Activated naive CD8-positive, alpha-beta T cell treated with anti-CD3 and anti-CD28 coated beads for 36 hours (primary cell): ENCODE measurements at regions not wholly inside any gene's neighbourhood (a gene's known extent, or its start where the extent isn't known, plus 50 kb on each side); places are given as distances from the start of the nearest gene placed in this dataset.

Experiments
- DNase-seq: peaks from one replicate; pipeline ENCODE4 v3.0.0; 2021
- H3K27ac Mint-ChIP-seq: one replicate; pipeline ENCODE4 v1.8.0; 2022; ENCODE audit warnings: mild to moderate bottlenecking, moderate library complexity, mixed read lengths
- H3K27me3 Mint-ChIP-seq: one replicate; pipeline ENCODE4 v1.8.0; 2022; ENCODE audit warnings: mild to moderate bottlenecking, mixed read lengths
- H3K36me3 Mint-ChIP-seq: one replicate; pipeline ENCODE4 v1.8.0; 2021; ENCODE audit warnings: mild to moderate bottlenecking, mixed read lengths
- H3K4me1 Mint-ChIP-seq: one replicate; pipeline ENCODE4 v1.8.0; 2021; ENCODE audit warnings: mixed read lengths
- H3K4me3 Mint-ChIP-seq: one replicate; pipeline ENCODE4 v1.8.0; 2022; ENCODE audit warnings: mild to moderate bottlenecking, moderate library complexity, mixed read lengths
- H3K9me3 Mint-ChIP-seq: one replicate; pipeline ENCODE4 v1.8.0; 2022; ENCODE audit warnings: mixed read lengths

DNA sequence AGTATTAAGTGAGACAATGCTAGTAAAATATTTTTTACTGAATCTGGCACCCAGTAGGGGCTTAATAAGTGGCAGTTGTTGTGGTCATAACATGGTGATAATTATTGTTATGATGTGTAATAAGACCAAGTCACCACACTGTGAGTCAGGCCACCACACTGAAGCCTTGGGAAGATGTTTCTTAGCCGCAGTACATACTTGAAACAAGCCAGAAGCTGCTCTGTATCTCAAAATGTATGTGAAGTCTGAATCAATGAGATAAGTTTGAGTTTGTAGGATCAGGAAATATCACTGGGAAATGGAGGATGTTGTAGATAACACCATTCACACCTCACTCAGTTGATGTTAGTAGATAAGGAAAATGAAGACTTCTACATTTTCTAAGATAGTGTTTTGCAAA, 51.3 kb upstream of the PTPN3 start:
- peaks cover 11% of the 10 kb centered on the region for H3K9me3 Mint-ChIP-seq
- no peaks in the 10 kb centered on the region for H3K36me3 Mint-ChIP-seq
- H3K27me3 Mint-ChIP-seq = no peaks in the 10 kb centered on the region
- H3K4me1 Mint-ChIP-seq = no peaks in the 10 kb centered on the region
- H3K27ac Mint-ChIP-seq = no peak overlapping the region
- H3K4me3 Mint-ChIP-seq = no peak overlapping the region
- no peak for DNase-seq

DNA sequence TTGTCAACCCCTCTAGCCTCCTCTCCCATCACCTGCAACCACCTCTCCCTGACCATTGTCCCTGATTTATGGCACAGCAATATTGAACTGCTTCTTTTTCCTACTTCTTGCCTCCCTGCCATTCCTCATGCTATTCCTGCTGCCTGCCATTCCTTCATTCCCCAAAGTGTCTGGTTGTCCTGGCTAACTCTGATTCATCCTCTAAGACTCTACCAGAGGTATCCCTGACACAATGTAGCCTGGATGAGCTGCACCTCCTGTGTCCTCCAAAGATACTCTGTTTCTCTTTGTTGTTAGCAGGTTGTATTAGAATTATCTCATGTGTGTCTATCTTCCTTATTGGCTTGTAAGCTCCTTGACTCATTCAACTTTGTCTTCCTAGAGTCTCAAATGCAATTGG, 53.5 kb upstream of the PTPN3 start:
- no peaks in the 10 kb centered on the region for H3K27me3 Mint-ChIP-seq
- H3K4me3 Mint-ChIP-seq = no peak overlapping the region
- peaks cover 6% of the 10 kb centered on the region for H3K9me3 Mint-ChIP-seq
- no peaks in the 10 kb centered on the region for H3K36me3 Mint-ChIP-seq
- H3K4me1 Mint-ChIP-seq = no peaks in the 10 kb centered on the region
- H3K27ac Mint-ChIP-seq = no peak overlapping the region
- no peak for DNase-seq

DNA sequence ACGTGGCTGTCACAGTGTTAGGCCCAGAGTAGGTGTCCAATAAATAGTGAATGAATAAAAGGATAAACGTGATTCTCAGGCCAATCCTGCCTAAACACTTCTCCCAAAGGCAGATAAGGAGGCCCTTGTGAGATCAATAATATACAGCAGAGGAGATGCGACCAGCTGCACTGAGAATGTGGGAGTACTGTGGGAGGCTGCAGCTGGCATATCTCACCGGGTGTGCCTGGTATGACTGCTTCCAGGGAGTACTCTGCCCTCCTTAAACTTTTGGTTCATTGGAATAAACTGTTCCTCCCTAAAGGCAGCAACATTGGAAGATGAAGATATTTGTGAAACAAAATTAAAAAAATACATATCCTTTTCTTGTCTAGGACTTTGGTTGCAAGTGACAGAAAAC, 57.1 kb upstream of the PTPN3 start:
- Mint-ChIP-seq H3K27me3 (no peaks in the 10 kb centered on the region), H3K4me3 (no peak overlapping the region), H3K36me3 (no peaks in the 10 kb centered on the region), H3K4me1 (no peaks in the 10 kb centered on the region), H3K9me3 (no peaks in the 10 kb centered on the region), H3K27ac (no peak overlapping the region)
- DNase-seq = no peak

DNA sequence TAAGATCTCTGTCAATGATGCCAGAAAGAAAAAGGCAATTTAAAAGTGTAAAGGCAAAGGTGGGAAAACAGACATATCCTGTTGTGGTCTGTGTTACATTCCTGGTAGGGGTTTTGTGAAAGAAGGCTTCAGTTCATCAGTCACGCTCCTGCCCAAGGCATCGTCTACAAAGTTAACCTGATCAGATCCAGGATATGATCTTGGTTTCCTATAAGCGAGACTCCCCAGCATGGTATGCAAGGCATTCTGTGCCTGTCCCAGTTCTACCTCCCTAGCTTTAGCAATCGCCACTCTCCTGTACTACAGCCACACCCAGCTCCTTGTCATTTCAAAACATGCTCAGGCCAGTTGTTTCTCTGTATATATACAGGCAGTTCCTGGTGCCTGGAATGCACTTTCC, 58.0 kb upstream of the PTPN3 start:
- Mint-ChIP-seq H3K9me3 (no peaks in the 10 kb centered on the region), H3K36me3 (no peaks in the 10 kb centered on the region), H3K27ac (no peak overlapping the region), H3K4me3 (no peak overlapping the region), H3K27me3 (no peaks in the 10 kb centered on the region), H3K4me1 (no peaks in the 10 kb centered on the region)
- DNase-seq = no peak

DNA sequence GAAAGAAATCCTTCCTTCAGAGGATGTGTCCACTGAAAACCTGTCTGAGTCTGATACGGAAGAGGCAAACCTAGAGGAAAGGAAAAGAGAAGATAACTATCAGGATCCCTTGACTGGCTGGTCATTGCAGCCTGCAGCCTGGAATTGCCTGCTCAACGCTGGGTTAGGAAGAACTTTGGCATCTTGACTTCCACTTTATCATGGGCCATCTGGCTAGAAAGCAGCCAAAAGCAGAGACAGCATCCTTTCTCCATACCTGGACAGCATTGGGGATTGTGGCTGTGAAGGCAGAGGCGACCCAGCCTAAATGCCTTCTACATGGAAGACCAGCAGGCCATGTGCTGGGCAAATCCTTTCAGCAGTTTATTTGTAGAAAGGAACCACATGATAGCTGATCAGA, 58.7 kb upstream of the PTPN3 start:
- Mint-ChIP-seq H3K4me3 (no peak overlapping the region), H3K9me3 (no peaks in the 10 kb centered on the region), H3K36me3 (no peaks in the 10 kb centered on the region), H3K27me3 (no peaks in the 10 kb centered on the region), H3K27ac (no peak overlapping the region), H3K4me1 (no peaks in the 10 kb centered on the region)
- no peak for DNase-seq

DNA sequence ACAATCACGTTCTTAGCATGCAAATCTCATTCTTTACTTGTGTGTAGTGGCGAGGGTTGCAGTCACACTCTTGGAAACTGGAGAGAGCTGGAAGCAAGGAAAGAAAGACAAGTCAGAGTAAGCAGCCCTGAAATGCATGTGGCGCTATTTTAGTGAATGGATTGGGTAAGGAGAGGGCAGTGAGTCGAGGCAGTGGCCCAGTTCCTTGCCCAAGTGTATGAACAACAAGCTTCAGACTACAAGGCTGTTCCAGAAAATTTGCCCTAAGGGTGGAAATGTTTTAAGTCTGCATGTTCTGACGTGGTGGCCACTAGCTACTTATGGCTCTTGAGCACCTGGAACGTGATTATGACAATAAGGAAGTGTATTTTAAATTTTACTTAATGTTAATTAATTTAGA, 59.4 kb upstream of the PTPN3 start:
- Mint-ChIP-seq H3K27ac (no peak overlapping the region), H3K27me3 (no peaks in the 10 kb centered on the region), H3K9me3 (no peaks in the 10 kb centered on the region), H3K4me1 (no peaks in the 10 kb centered on the region), H3K4me3 (no peak overlapping the region), H3K36me3 (no peaks in the 10 kb centered on the region)
- no peak for DNase-seq

DNA sequence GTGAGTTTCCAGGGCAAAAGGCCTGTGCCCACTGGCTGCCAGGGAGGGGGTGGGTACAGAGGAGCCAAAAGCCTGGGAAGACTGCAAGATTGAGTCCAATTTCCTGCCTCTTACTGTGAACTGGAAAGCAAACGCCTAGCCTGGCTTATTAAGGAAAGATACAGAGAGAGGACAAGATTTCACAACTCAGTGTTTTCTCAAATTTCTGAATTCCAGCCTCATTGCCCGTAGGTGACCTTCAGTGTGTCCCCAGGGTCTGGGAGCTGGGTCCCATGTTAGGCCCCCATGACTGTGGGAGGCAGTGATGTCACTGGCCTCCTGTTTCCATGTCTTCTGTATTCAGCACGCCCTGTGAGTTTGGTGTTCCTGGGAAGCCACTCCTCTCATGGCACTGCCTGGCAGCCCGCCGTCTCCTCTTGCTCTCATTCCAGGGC, 60.6 kb upstream of the PTPN3 start:
- Mint-ChIP-seq H3K4me3 (no peak overlapping the region), H3K27me3 (no peaks in the 10 kb centered on the region), H3K4me1 (no peaks in the 10 kb centered on the region), H3K9me3 (no peaks in the 10 kb centered on the region), H3K27ac (no peak overlapping the region), H3K36me3 (no peaks in the 10 kb centered on the region)
- DNase-seq = no peak

DNA sequence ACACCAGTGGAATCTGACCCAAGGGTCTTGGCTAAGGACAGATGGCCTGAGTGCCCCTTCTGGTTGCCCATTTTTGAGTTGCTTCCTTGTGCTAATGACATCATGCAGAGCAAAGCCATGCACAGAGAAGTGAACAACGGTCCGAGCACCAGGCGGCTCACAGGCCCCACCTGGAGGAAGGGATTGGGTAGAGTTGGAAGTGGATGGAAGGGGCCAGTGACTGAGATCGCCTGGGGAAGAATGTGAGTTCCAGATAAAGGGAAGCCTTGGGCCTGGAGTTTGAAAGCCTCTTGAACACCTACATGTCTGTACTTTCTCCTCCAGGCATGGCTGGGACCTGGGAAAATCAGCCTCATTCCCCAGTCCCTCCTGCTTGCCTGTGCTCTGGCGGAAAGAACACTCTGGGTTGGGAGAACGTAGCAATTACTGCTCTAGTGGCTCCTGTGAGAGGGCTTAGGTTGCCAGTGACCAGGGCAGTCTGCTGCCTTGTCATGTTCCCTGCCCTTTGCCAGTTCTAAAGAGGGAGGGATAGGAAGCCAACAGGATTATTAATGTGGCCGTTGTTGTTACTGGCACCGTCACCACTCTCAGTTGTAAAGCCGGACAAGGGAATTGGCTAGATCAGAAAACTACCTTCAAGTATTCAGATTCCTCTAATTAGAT, 62.5 kb upstream of the PTPN3 start:
- Mint-ChIP-seq H3K9me3 (no peaks in the 10 kb centered on the region), H3K36me3 (no peaks in the 10 kb centered on the region), H3K27me3 (peaks cover 14% of the 10 kb centered on the region), H3K4me1 (no peaks in the 10 kb centered on the region), H3K4me3 (no peak overlapping the region), H3K27ac (no peak overlapping the region)
- no peak for DNase-seq

DNA sequence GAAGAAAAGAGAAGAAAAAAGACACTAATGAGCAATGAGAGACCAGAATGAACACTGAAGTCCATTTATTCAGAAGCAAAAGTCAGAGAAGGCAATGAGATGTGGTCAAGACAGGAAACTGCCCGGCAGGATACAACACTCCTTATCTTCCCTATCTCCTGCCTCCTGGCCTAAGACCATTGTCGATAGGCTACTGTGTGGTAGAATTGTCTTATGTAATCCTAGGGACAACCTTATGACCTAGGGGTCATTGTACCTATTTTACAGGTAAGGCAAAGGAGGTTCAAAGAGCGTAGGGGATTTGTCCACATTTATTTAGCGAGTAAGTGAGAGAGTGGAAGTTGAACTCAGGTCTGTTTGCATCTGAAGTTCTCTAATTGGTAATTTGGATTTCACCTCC, 63.0 kb upstream of the PTPN3 start:
- no peak for DNase-seq
- Mint-ChIP-seq H3K27ac (no peak overlapping the region), H3K9me3 (no peaks in the 10 kb centered on the region), H3K36me3 (no peaks in the 10 kb centered on the region), H3K27me3 (peaks cover 14% of the 10 kb centered on the region), H3K4me1 (no peaks in the 10 kb centered on the region), H3K4me3 (no peak overlapping the region)

DNA sequence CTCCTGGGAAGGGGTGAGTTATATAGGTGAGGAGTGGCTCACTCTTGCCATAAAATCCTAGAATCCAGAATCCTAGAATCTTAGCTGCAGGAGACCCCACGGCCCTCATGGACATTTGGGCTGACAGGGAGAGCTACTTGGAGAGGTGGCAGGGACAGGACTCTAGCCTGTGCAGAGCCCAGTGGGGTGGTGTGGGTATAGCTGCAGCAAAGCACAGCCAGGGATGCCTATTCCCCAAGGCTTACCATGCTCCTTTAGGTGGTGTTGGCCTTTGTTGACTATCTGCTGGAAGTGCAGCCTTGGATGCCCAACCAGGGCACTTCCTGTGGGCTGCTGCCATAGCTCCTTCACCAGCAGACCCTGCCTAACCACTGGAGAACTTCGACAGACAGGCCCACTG, 70.0 kb upstream of the PTPN3 start:
- H3K4me1 Mint-ChIP-seq = no peaks in the 10 kb centered on the region
- no peak for DNase-seq
- H3K9me3 Mint-ChIP-seq = no peaks in the 10 kb centered on the region
- H3K36me3 Mint-ChIP-seq = no peaks in the 10 kb centered on the region
- H3K27me3 Mint-ChIP-seq = peaks cover 34% of the 10 kb centered on the region
- no peak overlapping the region for H3K4me3 Mint-ChIP-seq
- no peak overlapping the region for H3K27ac Mint-ChIP-seq

DNA sequence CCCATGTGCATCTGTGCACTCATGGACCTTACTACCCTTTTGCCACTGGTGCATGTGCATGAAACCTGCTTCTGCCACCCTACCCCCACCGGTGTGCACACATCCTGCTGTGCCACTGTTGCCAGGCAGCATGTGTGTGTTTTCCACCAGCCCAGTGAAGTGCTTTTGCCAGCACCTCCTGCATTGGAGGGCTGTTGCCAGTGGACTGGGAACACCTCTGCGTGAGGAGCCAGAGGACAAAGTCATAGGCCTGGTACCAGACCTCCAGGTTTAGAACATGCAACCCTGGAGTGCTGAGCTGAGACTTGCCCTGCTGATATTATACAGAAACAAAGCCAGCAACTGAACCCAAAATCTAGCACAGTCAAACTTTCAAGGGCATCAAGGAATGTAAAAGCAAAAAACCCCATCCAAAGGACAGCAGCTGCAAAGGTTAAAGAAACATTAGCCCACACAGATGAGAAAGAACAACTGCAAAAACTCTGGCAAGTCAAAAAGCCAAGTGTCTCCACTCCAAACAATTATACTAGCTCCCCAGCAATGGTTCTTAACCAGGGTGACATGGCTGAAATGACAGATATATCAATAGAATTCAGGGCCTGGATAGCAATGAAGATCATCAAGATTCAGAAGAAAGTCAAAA, 70.6 kb upstream of the PTPN3 start:
- Mint-ChIP-seq H3K4me3 (no peak overlapping the region), H3K27me3 (peaks cover 34% of the 10 kb centered on the region), H3K27ac (no peak overlapping the region), H3K36me3 (no peaks in the 10 kb centered on the region), H3K4me1 (no peaks in the 10 kb centered on the region), H3K9me3 (no peaks in the 10 kb centered on the region)
- DNase-seq = no peak

DNA sequence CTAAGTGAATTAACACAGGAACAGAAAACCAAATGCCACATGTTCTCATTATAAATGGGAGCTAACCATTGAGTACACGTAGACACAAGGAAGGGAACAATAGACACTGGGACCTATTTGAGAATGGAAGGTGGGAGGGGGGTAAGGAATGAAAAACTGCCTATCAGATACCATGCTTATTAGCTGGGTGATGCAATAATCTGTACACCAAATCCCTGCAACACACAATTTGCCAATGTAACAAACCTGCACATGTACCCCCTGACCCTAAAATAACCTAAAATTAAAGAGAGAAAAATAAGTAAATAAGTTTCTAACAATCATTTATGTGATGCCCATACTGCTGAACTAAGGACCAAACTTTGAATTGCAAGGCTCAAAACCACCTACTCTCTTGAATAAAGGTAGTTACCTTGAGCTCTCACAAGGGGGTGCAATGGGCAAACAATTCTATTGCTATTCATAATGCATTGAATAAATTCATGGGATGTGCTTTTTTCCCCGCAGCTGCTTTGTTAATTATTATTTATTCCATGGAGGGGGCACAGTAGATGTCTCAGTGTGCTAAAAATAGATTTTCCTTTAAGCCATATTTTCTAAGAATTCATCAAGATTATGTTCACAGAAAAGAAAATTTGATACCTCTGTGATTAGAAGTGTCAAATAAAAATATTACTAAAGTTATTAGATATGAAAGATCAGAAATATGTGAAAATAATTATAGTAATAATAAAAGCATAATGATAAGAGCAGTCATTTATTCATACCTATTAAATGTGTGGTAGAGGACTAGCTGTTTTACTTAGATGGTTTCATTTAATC, 76.2 kb upstream of the PTPN3 start:
- Mint-ChIP-seq H3K27me3 (peaks cover 21% of the 10 kb centered on the region), H3K36me3 (no peaks in the 10 kb centered on the region), H3K4me1 (no peaks in the 10 kb centered on the region), H3K9me3 (no peaks in the 10 kb centered on the region), H3K4me3 (no peak overlapping the region), H3K27ac (no peak overlapping the region)
- DNase-seq = no peak

DNA sequence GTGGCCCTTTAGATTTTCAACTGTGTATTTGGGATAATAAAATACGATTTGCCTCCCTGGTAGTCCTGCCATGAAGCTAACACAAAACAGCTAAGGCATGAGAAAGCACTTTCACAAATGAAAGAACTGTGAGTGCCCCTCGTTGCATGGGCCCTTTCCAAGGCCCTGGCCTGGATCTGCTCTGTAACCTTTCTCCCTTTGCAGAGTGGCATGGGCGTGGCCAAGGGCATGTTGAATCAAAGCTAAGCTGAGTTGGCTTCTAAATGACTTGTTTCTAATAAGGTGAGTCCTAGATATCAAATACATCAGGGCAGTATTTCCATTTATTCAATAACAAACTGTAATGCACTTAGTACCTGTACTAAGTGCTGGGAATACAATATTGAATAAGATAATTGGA, 78.7 kb upstream of the PTPN3 start:
- no peak for DNase-seq
- Mint-ChIP-seq H3K27me3 (peaks cover 6% of the 10 kb centered on the region), H3K27ac (no peak overlapping the region)

DNA sequence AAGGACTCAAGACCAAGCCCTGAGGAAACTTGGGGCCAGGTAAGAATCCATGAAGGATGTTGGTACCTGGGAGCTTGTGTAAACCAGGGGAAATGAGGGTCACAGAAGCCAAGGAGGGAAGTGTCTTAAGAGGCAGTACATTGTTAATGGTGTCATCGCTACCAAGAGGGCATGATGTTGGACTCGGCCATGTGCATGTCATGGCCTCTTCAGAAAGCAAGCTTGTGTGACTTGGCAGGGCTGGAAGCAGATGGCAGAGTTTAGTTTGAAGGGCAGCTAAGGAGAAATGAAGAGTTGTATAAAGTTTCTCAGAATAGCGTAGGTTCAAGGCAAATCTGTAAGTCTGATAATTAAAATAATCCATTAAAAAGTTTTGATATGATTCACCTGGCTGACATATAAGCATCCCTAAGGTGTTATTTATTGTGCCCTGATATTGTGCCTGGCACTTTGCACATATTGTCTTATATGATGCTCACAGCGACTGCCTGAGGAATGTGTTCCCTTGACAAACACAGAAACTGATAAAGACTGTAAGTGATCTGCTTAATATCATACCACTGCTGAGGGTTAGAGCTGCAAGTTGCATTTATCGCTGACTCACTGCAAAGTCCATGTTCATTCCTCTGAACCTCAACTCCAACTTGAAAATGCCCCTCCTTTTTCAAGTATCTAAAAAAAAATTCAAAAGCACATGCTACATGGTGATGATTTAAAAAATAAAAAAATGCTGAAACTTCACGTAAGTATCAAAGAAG, 81.3 kb upstream of the PTPN3 start:
- Mint-ChIP-seq H3K27ac (no peak overlapping the region), H3K36me3 (no peaks in the 10 kb centered on the region), H3K4me1 (no peaks in the 10 kb centered on the region), H3K27me3 (peaks cover 3% of the 10 kb centered on the region), H3K4me3 (no peak overlapping the region), H3K9me3 (no peaks in the 10 kb centered on the region)
- DNase-seq = no peak

More for the DNA sequence above, 78.7 kb upstream of the PTPN3 start:
- Mint-ChIP-seq H3K4me1 (no peaks in the 10 kb centered on the region), H3K9me3 (no peaks in the 10 kb centered on the region), H3K36me3 (no peaks in the 10 kb centered on the region), H3K4me3 (no peak overlapping the region)

DNA sequence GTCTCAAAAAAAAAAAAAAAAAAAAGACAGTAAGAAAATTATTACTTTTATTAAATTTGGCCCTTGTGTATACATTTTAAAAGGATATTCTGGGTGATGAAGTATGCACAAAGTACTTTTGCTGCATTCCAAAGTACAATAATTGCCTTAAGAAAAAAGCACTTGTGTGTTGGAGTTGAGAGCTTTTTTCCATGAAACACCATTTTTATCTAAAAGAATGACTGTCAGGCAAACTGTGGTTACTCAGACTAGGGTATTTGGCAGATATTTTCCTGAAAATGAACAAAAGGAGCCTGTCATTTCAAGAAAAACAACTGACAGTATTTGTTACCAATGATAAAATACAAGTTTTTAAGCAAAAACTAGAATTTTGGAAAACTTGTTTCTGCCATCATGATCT, 84.3 kb upstream of the PTPN3 start:
- Mint-ChIP-seq H3K4me3 (no peak overlapping the region), H3K4me1 (no peaks in the 10 kb centered on the region), H3K27me3 (peaks cover 3% of the 10 kb centered on the region)

More for the DNA sequence above, 84.3 kb upstream of the PTPN3 start:
- no peak overlapping the region for H3K27ac Mint-ChIP-seq
- H3K36me3 Mint-ChIP-seq = no peaks in the 10 kb centered on the region
- no peaks in the 10 kb centered on the region for H3K9me3 Mint-ChIP-seq
- DNase-seq = no peak
